Upper lobe of right lung (tissue), 1 donor: ENCODE measurements at regions not wholly inside any gene's neighbourhood (a gene's known extent, or its start where the extent isn't known, plus 50 kb on each side); places are given as distances from the start of the nearest gene placed in this dataset.

ENCODE experiments used
- ATAC-seq: fragments of 200-7000 bp; cut with Tn5 transposase; one replicate; pipeline ENCODE4 v1.9.1; 2020; ENCODE audit warnings: mild to moderate bottlenecking, moderate library complexity
- DNase-seq: peaks from one replicate; pipeline ENCODE4 v3.0.0-alpha.2; 2020
- H3K27ac ChIP-seq: fragments of 200-600 bp; one replicate; pipeline ENCODE4 v1.8.0; 2022
- H3K27me3 ChIP-seq: fragments of 200-600 bp; one replicate; pipeline ENCODE4 v1.8.0; 2022; ENCODE audit warnings: mild to moderate bottlenecking
- H3K36me3 ChIP-seq: fragments of 200-600 bp; one replicate; pipeline ENCODE4 v1.8.0; 2022
- H3K4me1 ChIP-seq: fragments of 200-600 bp; one replicate; pipeline ENCODE4 v1.8.0; 2022
- H3K4me3 ChIP-seq: fragments of 200-600 bp; one replicate; pipeline ENCODE4 v1.8.0; 2022; ENCODE audit warnings: mild to moderate bottlenecking
- H3K9me3 ChIP-seq: fragments of 200-600 bp; one replicate; pipeline ENCODE4 v1.8.0; 2022
- CTCF ChIP-seq: fragments of 200-600 bp; IDR thresholded peaks from one replicate; pipeline ENCODE4 v1.8.0; 2022; ENCODE audit warnings: antibody characterized with exemption
- intact Hi-C: fragments of 100-400 bp; cut with DNase I; formaldehyde crosslinking; loops from one replicate; pipeline ENCODE4 v1.11.0; 2022
- donor health status: DM: no; HTN: yes; CAD: no; lungs with severe emphysema.

- Histone ChIP-seq H3K27me3 (no peaks in the 10 kb centered on the region), H3K4me1 (no peaks in the 10 kb centered on the region), H3K9me3 (peaks cover 4% of the 10 kb centered on the region), H3K27ac (no peak overlapping the region), H3K4me3 (no peak overlapping the region), H3K36me3 (no peaks in the 10 kb centered on the region)
- TF ChIP-seq CTCF = no peak
- intact Hi-C loops = no loop called here
- ATAC-seq (no peak), DNase-seq (no peak)
Observed at GRCh38 chr3:70870576-70870975, 558.1 kb upstream of the MDFIC2 start.

GRCh38 chr3:70868561-70868960 is 556.1 kb upstream of the MDFIC2 start:
- DNase-seq (no peak), ATAC-seq (no peak)
- H3K4me1 ChIP-seq = no peaks in the 10 kb centered on the region
- no peak for TF ChIP-seq CTCF
- H3K4me3 ChIP-seq = no peak overlapping the region
- H3K36me3 ChIP-seq = no peaks in the 10 kb centered on the region
- H3K27me3 ChIP-seq = no peaks in the 10 kb centered on the region
- peaks cover 4% of the 10 kb centered on the region for H3K9me3 ChIP-seq
- intact Hi-C loops = no loop called here
- no peak overlapping the region for H3K27ac ChIP-seq

- Histone ChIP-seq H3K4me3 (no peak overlapping the region), H3K4me1 (peaks cover 3% of the 10 kb centered on the region), H3K27me3 (no peaks in the 10 kb centered on the region), H3K9me3 (no peaks in the 10 kb centered on the region), H3K36me3 (no peaks in the 10 kb centered on the region), H3K27ac (no peak overlapping the region)
- DNase-seq = no peak
- ATAC-seq = no peak
- TF ChIP-seq CTCF = no peak
- intact Hi-C loops = no loop called here
Observed at GRCh38 chr3:70863049-70863448, 550.6 kb upstream of the MDFIC2 start.

GRCh38 chr3:70861855-70862254 is 549.4 kb upstream of the MDFIC2 start:
- TF ChIP-seq CTCF = no peak
- no peaks in the 10 kb centered on the region for H3K9me3 ChIP-seq
- H3K27me3 ChIP-seq = no peaks in the 10 kb centered on the region
- no peak for DNase-seq
- no peaks in the 10 kb centered on the region for H3K36me3 ChIP-seq
- intact Hi-C loops = no loop called here
- no peak overlapping the region for H3K4me3 ChIP-seq
- H3K4me1 ChIP-seq = peaks cover 3% of the 10 kb centered on the region
- H3K27ac ChIP-seq = no peak overlapping the region
- ATAC-seq = no peak

GRCh38 chr3:70861234-70861633 is 548.8 kb upstream of the MDFIC2 start:
- no peaks in the 10 kb centered on the region for H3K27me3 ChIP-seq
- intact Hi-C loops = no loop called here
- no peaks in the 10 kb centered on the region for H3K9me3 ChIP-seq
- no peak overlapping the region for H3K27ac ChIP-seq
- no peaks in the 10 kb centered on the region for H3K36me3 ChIP-seq
- H3K4me1 ChIP-seq = peaks cover 3% of the 10 kb centered on the region
- no peak for ATAC-seq
- no peak overlapping the region for H3K4me3 ChIP-seq
- no peak for TF ChIP-seq CTCF
- no peak for DNase-seq

GRCh38 chr3:70857916-70858315 is 545.5 kb upstream of the MDFIC2 start:
- ATAC-seq (no peak), DNase-seq (no peak)
- intact Hi-C loops = no loop called here
- Histone ChIP-seq H3K27ac (no peak overlapping the region), H3K27me3 (no peaks in the 10 kb centered on the region), H3K4me1 (peaks cover 10% of the 10 kb centered on the region), H3K9me3 (no peaks in the 10 kb centered on the region), H3K36me3 (no peaks in the 10 kb centered on the region), H3K4me3 (no peak overlapping the region)
- TF ChIP-seq CTCF = no peak
